Effector memory CD4-positive, alpha-beta T cell (primary cell): ENCODE measurements at regions not wholly inside any gene's neighbourhood (a gene's known extent, or its start where the extent isn't known, plus 50 kb on each side); places are given as distances from the start of the nearest gene placed in this dataset.

ENCODE experiments used
- DNase-seq, 3 donors: peaks; one replicate each; pipeline ENCODE4 v3.0.0-alpha.2; 2020
- H3K27ac ChIP-seq: 2 replicates; pipeline ENCODE4 v1.7.0; 2013; ENCODE audit warnings: mild to moderate bottlenecking, low read length, moderate library complexity; ENCODE audit not compliant: insufficient read depth, poor library complexity, severe bottlenecking
- H3K27me3 ChIP-seq: replicated peaks from 2 replicates; pipeline ENCODE4 v1.7.0; 2013; ENCODE audit warnings: mild to moderate bottlenecking, low read length; ENCODE audit not compliant: insufficient read depth, control insufficient read depth, poor library complexity, severe bottlenecking
- H3K36me3 ChIP-seq: 2 replicates; pipeline ENCODE4 v1.7.0; 2013; ENCODE audit warnings: mild to moderate bottlenecking, low read length, moderate library complexity; ENCODE audit not compliant: control insufficient read depth, insufficient read depth
- H3K4me1 ChIP-seq: 2 replicates; pipeline ENCODE4 v1.7.0; 2013; ENCODE audit warnings: low read length, mild to moderate bottlenecking; ENCODE audit not compliant: control insufficient read depth, insufficient read depth, poor library complexity, severe bottlenecking
- H3K4me3 ChIP-seq: 2 replicates; pipeline ENCODE4 v1.7.0; 2013; ENCODE audit warnings: low read length, low read depth, mild to moderate bottlenecking; ENCODE audit not compliant: insufficient read depth, poor library complexity, severe bottlenecking
- H3K9me3 ChIP-seq: 2 replicates; pipeline ENCODE4 v1.7.0; 2013; ENCODE audit warnings: mild to moderate bottlenecking, low read length, moderate library complexity; ENCODE audit not compliant: control insufficient read depth

DNA sequence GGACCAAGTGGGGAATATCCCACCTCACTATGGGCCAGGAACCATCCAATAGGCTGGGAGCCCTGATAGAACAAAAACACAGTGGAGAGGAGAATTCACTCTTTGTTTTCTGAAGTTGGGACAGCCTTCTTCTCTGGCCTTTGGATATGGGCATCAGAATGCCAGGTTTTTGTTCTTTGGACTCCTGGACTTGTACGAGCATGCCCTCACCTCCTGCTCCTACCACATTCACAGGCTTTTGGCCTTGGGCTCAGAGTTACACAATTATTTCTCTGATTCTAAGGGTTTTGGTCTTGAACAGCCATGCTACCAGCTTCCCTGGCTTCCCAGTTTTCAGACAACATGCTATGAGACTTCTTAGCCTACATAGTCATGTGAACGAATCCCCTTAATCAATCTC is 732.9 kb upstream of the VRK2 start:
- Histone ChIP-seq H3K36me3 (no peaks in the 10 kb centered on the region), H3K27ac (no peak overlapping the region), H3K4me1 (no peaks in the 10 kb centered on the region), H3K9me3 (no peaks in the 10 kb centered on the region), H3K4me3 (no peak overlapping the region), H3K27me3 (no peaks in the 10 kb centered on the region)
- DNase-seq, result no peak

DNA sequence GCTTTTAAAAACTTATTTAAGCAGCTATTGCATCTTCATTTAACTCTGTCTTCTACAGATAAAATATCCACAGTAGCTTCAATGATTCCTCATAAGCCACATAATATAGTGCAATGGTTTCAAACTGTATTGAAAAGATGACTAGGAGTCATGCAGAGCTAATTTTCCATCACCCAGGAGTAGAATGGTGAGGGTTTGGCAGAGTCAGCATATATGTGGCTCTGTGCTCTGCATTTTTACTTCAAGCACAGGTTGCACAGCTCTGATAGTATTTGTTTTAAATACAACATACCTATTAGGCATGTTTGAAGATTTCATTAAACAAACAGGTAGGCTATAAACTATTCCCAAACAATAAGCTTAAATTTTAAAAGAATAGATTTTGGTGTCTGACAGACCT is 731.9 kb upstream of the VRK2 start:
- Histone ChIP-seq H3K4me3 (no peak overlapping the region), H3K4me1 (no peaks in the 10 kb centered on the region), H3K27me3 (no peaks in the 10 kb centered on the region), H3K9me3 (no peaks in the 10 kb centered on the region), H3K27ac (no peak overlapping the region), H3K36me3 (no peaks in the 10 kb centered on the region)
- DNase-seq, result no peak

DNA sequence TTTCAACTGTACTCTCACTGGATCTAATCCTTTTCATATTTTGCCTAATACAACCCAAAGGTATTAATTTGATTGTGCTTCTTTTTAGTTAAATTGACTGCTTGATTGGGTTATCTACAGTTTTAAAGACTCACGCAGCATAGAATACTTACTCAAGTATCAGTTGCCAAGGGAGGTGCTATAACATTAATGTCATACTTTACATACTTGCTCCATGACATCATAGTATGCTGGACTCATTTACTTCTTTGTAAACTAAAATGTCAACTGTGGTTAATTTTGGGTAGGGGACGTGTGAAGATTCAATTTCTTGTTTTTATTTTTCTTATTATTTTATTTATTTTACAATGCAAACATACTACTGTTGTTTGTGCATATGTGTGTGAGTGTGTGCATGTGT is 716.2 kb upstream of the VRK2 start:
- H3K4me3 ChIP-seq, result no peak overlapping the region
- no peaks in the 10 kb centered on the region for H3K4me1 ChIP-seq
- no peak for DNase-seq

GRCh38 chr2:57333221-57333620 is 713.4 kb upstream of the VRK2 start:
- no peak for DNase-seq
- Histone ChIP-seq H3K27ac (no peak overlapping the region), H3K27me3 (no peaks in the 10 kb centered on the region), H3K4me1 (no peaks in the 10 kb centered on the region), H3K9me3 (no peaks in the 10 kb centered on the region), H3K36me3 (no peaks in the 10 kb centered on the region), H3K4me3 (no peak overlapping the region)

More for the DNA sequence above, 716.2 kb upstream of the VRK2 start:
- Histone ChIP-seq H3K36me3 (no peaks in the 10 kb centered on the region), H3K27me3 (no peaks in the 10 kb centered on the region), H3K27ac (no peak overlapping the region), H3K9me3 (no peaks in the 10 kb centered on the region)

GRCh38 chr2:57343391-57344006 is 703.1 kb upstream of the VRK2 start:
- Histone ChIP-seq H3K4me3 (no peak overlapping the region), H3K4me1 (no peaks in the 10 kb centered on the region), H3K27me3 (no peaks in the 10 kb centered on the region), H3K9me3 (no peaks in the 10 kb centered on the region), H3K27ac (no peak overlapping the region), H3K36me3 (no peaks in the 10 kb centered on the region)
- no peak for DNase-seq

GRCh38 chr2:57368190-57368589 is 678.4 kb upstream of the VRK2 start:
- no peak for DNase-seq
- H3K27ac ChIP-seq, result no peak overlapping the region
- no peaks in the 10 kb centered on the region for H3K9me3 ChIP-seq
- H3K27me3 ChIP-seq, result no peaks in the 10 kb centered on the region
- H3K4me1 ChIP-seq, result no peaks in the 10 kb centered on the region
- H3K36me3 ChIP-seq, result no peaks in the 10 kb centered on the region
- H3K4me3 ChIP-seq, result no peak overlapping the region

GRCh38 chr2:57370882-57371585 is 675.6 kb upstream of the VRK2 start:
- no peak for DNase-seq
- no peak overlapping the region for H3K4me3 ChIP-seq
- H3K36me3 ChIP-seq, result no peaks in the 10 kb centered on the region
- H3K4me1 ChIP-seq, result no peaks in the 10 kb centered on the region
- H3K27me3 ChIP-seq, result no peaks in the 10 kb centered on the region
- H3K27ac ChIP-seq, result no peak overlapping the region
- no peaks in the 10 kb centered on the region for H3K9me3 ChIP-seq

- H3K4me1 ChIP-seq, result no peaks in the 10 kb centered on the region
- no peaks in the 10 kb centered on the region for H3K27me3 ChIP-seq
- no peak overlapping the region for H3K4me3 ChIP-seq
- no peaks in the 10 kb centered on the region for H3K9me3 ChIP-seq
- H3K36me3 ChIP-seq, result no peaks in the 10 kb centered on the region
- no peak overlapping the region for H3K27ac ChIP-seq
- DNase-seq, result no peak
These were observed 674.2 kb upstream of the VRK2 start for GRCh38 chr2:57372237-57372984.

- no peak for DNase-seq
- no peaks in the 10 kb centered on the region for H3K4me1 ChIP-seq
- H3K9me3 ChIP-seq, result no peaks in the 10 kb centered on the region
- H3K27me3 ChIP-seq, result no peaks in the 10 kb centered on the region
- no peaks in the 10 kb centered on the region for H3K36me3 ChIP-seq
- no peak overlapping the region for H3K27ac ChIP-seq
- no peak overlapping the region for H3K4me3 ChIP-seq
These were observed 673.1 kb upstream of the VRK2 start for GRCh38 chr2:57373530-57373929.

DNA sequence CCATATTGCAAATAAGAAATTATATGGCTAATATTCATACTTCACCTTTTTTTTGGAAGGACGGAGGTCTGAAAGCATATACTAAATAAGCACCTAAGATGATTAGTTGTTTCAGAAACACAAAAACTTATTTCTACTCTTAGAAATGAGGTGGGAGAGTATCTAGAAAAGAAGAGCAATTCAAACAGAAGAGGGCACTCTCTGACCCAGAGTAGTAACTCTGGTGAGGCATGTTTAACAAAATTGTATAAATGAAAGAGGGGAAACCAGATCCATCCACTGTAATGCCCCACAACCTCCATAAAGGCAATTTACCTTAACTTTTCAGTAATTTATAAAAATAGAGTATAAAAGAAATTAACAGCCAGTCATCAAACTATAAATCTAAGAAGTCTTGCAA is 669.6 kb upstream of the VRK2 start:
- Histone ChIP-seq H3K27ac (no peak overlapping the region), H3K9me3 (no peaks in the 10 kb centered on the region), H3K4me3 (no peak overlapping the region), H3K27me3 (no peaks in the 10 kb centered on the region), H3K36me3 (no peaks in the 10 kb centered on the region), H3K4me1 (no peaks in the 10 kb centered on the region)
- DNase-seq, result no peak
